ENCODE measurements at regions not wholly inside any gene's neighbourhood (a gene's known extent, or its start where the extent isn't known, plus 50 kb on each side); places are given as distances from the start of the nearest gene placed in this dataset.

DNA sequence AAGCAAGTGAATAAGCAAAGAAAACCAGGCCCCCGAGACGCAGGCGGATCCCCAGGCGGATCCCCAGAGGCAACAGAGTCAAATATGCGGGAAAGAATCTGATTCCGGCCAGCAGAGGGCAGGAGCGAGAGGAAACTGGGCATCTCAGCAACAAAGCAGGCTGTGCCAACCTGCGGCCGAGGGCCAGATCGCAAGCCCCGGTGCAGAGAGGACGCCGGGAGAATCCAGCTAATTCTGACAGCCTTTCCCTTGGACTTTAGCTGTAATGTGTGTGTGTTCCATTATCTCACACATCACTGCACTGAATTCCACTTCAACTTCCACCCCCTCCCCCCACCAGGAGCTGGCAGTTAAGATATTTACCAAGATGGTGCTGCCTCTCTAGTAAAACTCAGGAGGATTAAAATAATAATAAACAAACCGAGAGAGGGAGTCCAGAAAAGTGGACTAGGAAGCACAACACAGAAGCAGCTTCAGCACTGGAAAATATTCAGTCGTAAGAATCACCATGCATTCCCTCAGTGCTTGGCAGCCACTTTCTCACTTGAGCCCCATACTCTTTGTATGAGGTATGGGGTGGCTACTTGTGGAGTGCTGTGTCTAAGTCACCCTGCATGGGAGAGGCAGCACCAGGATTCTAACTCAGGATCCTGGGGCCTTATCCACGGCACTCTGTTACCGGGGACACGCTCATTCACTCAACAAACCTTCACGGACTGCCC lies 66.2 kb upstream of the SNX9 start:
- DNase-seq: peak; percentile 52

DNA sequence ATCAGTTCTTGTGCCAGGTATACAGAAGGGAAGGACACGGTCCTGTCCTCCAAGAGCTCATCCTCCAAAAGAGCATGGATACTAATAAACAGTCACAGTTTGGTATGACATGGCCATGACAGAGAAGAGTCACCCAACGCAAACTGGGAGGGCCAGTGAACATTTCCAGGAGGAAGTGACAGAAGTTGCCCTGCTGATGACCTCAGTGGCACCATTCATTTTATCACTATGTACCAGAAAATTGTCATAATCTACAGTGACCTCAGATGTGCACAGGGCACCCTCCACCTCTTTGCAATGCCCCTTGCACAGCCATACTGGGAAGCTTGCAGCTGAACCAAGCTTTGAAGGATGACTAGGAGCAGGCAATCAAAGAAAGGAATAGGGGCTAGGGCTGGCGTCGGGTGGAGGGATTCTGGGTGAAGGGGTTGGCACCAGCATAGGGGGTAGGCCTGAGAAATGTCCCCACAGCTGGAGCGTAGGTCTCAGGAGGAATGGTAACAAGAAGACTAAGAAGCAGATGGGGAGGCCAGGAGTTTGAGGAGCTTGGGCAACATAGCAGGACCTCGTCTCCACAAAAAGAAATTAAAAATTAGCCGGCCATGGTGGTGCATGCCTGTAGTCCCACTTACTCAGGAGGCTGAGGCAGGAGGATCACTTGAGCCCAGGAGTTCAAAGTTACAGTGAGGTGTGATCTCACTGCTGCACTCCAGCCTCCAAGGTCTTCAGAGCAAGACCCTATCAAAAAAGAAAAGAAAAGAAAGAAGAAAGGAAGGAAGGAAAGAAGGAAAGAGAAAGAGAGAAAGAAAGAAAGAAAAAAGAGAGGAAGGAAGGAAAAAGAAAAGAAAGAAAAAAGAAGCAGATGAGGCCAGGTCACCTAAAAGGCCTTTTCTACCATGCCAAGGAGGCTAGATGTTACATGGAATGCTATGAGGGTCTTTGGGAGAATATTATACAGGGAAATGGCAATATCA lies 65.3 kb upstream of the SNX9 start:
- DNase-seq: no peak

DNA sequence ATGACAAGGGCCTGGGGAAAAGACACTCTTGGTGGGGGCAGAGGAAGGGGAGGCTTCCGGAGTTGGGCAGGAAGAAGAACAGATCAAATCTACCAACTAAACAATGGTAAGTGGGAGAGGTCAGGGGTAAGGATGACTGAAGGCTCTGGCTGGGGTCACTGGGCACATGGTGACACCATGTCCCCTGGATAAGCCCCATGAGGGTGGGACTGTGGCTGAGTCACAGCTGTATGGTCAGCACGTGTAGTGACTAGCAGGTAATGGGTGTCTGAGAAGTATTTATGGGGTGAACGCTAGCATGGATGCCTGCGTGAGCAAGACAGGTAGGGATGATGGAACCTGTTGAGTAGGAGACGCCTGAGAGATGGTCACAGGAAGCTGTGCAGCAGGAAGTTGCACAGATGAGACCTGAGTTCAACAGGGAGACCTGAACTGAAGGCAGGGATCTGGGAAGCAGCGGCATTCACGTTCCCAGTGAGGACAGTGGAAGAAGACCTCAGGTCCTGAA lies 64.5 kb upstream of the SNX9 start:
- no peak for DNase-seq

DNA sequence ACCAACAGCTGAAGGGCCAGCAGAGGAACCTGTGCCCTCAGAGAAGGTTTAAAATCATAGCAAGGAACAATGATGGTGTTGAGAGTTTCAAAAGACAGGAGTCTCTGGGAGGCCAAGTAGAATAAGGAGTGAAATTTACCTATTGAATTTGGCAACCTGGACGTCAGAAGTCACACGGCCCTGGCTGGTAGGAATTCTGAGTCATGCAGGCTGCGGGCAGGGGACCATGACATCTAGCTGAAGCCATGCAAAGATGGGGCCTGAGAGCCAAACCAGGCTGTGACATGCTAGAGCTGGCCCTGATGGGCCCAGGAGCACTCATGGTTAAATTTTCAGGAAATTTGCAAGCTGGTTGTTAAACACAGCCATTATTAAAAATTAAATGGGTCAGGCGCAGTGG lies 64.0 kb upstream of the SNX9 start:
- DNase-seq: no peak

DNA sequence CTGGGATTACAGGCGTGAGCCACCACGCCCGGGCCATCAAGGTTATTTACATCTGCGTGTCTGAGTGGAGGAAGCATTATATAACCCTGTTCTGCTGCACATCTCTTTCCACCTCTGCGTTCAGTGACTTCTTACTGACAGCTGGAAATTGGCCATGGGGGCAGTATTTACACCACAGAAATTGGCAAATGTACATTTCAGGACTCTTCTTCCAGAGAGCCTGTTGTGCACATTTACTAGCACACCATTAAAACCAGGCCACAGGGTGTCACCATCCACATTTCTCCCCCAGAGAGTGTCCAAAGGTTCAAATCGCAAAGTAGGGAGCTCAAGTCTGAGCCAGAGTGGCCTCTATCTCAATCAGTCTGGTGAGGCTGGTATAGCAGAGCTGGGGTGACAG lies 62.9 kb upstream of the SNX9 start:
- DNase-seq: no peak

DNA sequence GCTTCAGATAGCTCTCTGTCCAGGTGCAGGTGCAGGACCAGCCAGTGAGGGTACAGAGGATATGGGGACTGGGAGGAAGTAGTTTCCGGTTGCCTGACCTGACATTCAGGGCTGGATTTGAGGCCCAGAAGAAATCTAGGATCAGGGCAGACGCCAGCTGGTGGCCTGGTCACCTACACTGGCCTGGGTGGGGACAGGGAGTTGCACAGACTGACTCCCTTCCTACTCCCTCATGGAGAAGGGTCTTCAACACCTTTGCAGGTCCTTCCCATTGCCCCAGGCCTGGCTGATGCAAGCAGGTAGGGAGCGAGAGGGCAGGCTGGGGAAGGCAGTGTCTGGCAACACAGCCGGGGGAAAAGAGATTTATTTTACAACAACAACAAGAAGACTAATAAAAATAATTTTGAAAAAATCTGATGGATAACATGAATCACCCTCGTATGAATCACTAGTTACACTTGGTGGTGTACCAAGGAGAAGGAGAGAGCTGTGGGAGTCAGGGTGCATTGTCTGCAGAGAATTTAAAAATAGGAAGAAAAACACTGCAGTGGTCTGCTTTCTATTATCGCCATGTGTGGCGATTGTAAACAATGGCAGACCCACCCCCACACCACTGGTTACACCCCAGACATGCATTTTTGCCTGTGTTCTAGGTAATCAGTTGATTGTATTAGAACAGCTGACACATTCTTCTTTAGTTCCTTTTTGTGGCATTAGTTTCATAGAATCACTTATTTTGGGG lies 62.3 kb upstream of the SNX9 start:
- no peak for DNase-seq

DNA sequence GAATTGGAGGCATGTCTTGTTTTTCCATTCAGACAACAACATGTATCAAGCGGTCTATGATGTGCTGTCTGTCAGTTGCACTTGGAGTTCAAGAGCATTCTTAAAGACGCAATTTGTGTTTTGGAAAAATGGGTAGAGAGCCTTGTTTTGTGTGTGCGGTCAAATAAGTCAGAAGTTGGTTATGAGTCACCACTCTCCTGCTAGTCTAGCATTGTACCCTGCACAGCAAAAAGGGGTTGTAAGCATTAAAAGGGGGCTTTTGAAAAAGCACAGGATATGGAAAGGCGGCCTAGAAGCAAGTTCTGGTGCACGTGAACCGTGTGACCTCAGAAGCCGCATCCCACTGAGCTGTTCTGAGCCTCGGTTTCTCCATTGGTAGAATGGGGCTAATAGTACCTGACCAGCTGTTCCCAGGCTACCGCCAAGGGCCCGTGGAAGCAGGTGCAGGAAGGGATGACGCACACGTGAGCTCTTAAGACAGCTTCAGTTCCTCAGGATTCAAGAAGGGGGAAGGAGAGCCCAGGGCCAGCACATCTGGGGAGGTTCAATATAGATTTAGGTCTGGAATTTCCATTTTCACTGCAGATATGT lies 61.6 kb upstream of the SNX9 start:
- peak; percentile 11 for DNase-seq

DNA sequence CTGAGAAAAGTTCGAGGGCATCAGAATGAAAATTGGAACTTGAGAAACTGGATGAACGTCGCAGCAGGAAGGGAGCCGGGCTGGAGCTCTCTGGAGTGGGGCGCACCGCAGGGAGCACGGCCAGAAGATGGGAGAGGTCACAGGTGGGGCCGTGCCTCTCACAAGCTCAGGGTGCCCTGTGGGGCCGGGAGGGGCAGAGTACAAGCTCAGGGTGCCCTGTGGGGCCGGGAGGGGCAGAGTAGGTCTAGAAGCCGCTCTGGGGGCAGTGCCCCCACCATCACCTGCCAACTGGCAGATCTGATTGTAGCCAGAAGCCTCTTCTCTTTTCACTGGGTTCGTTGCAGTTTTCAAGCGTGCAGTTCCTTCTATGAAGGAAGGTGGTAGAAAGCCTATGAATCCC lies 61.1 kb upstream of the SNX9 start:
- DNase-seq: no peak

DNA sequence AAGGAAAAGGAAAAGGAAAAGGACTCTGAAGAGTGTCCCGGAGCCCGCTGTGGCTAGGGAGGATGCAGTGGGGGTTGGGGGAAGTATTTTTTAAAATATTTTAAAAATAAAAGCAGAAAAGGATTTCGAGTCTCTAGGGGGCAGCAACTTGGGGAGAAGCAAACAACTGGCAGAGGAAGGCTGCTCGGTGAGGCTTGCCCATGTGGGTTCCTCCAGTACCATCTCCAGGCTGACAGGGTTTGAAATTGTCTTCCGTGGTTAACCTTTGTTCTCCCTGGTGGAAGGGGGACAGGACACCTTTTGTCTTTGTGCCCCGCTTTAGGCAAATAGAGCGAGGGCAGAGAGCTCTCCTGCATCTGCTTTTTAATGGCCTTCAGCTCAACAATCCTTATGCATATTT lies 60.4 kb upstream of the SNX9 start:
- DNase-seq: no peak

DNA sequence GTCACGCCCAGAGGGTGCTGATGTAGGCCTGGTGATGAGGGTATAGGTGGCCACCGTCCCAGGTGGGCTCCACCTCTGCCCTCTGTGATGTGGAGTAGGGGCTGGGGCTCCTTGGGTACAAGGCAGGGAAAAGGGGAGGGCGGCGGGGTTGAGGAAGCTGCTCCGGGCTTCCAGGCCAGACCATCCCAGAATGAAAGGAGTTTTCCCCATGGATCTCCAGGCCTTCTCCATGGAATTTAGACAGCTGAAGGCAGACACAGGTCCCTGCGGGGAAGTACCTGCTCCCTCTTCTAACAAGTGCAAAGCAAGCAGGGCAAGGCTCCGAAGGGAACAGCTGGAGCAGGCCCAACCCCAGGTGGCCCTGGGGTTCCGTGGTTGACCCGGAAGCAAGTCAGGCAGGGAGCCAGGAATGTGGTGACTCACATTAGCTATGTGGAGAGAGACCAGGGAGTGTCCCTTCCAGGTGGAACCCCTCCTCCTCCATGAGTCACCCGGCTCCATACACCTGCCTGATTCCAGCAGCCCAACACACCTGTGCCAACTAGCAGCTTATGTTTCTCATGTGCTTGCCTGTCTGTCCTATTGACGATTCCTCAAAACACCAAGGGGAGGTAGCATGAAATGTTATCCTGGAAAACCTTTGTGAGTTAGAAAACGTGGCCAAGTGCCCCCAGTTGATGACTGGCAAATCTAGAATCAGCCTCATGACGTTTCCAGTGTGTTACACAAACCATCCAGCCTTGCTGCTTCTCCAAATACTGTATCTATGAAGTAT lies 59.7 kb upstream of the SNX9 start:
- peak; percentile 55 for DNase-seq

DNA sequence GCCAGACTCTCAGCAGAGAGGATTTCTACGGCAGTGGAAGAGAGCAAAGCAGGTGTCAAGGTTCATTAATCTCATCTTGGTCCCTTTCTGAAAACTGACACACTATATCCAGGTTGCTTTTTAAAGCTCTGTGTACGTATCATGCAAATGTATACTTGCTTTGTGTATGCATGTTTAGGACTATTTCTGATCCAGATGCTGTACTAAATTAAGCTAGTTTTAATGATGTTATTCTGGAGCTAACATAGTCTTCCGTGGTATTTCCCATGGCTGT lies 59.2 kb upstream of the SNX9 start:
- DNase-seq: no peak

DNA sequence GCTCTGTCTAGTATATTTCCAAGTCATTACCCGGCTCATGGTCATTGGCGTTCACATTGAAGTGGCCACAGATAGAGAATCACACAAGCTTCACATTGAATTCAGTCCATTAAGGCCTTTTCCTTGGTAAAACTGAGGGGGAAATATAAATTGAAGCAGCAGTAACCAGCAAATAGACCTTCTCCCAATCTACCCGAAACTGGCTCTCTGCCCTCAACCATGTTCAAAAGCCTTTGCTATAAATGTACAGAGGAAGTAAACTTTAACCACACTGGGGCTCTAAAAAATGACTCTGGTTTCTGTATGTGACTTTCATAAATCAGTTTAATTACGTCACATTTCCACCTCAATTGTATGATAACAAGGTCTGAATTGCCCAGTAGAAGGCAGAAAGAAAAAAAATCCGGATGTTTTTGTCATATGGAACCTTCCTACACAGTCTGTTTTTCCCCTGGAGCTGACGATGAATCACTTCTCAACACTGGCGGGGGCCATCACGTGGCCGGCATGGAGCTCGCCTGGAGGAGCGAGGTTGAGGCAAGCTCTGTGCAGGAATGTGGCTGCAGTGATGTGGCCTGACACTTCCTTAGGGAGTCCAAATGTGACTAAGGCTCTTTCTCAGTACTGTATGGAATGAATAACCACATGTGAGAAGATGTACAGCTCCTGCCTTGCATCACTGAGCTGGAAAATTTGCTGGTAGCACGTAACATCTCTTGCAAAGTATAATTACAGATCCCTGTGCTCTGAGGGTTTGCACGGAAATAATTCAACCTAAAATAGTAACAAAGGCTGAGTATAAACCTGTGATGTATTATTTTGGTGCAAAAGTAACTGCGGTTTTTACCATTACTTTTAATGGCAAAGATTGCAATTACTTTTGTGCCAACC lies 58.6 kb upstream of the SNX9 start:
- peak; percentile 91 for DNase-seq

DNA sequence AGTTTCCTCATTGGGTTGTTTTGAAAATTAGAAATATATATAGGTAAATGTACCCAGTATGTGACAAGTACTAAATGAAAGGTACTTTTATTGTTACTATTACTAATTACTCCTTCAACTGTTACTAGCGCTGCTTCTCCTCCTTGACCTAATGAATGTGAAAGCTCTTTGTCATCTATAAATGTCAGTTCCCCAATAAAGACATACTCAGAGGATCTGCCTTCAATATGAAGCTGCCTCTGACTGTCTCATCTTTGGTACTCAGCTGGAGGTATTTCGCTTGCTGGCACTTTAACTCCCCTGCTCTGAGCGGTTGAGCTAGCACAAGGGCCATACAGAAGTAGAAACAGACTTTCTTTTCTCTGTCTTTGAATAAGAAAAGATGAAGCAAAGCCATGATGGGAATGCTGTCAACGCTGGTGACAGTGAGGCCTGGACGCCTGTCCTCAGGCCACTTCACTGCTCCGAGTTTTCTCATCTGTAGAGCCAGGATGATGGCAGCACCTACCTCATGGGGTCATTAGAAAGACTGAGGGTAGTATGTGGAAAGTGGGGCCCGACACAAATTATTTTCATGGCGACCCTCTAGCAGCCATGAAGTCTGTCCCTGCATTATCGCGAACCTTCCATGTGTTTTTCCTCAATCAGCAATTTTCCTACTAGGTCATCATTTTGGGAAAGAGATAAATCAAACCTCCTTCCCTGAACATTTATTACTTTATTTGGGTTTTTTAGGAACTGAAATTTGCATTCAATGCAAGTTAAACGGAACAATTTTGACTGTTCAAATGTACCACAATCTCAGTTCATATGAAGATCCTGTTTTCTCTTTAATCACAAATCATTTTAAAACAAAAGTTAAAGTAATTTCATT lies 55.9 kb upstream of the SNX9 start:
- no peak for DNase-seq

DNA sequence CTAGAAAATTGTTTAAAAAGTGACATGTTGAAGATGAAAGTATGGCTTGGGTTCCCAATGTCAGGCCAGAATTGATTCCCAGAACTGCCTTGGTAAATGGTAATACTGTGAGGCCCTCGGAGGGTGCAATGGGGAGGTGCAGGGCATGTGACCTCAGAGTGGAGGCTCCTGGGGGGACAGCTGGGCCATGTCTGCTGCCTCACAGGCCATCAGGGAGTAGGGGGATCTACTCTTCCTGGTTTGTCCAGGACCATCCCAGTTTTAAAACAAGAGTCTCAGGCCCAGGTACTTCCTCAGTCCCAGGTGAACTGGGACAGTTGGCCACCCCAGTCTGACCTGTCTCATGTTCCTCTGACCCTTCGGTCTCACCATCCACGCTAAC lies 55.3 kb upstream of the SNX9 start:
- DNase-seq: no peak

DNA sequence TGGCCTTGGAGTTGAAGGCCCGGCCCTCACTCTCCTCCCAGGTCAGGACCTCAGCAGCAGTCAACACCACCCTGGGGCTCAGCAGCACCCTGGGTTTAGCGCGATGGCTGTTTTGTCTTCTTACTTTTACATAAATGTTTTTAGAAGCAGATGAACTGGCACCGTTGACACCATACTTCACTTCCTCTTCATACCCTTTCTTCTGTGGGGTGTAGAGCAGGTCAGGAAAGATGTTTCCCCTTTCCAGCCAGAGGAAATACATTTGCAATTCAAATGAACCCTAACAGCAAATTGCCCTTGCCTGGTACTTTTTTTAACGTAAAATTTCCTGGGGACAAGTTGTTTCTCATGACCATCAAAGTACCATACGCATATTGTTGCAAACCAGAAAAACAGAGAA lies 54.7 kb upstream of the SNX9 start:
- DNase-seq: no peak

DNA sequence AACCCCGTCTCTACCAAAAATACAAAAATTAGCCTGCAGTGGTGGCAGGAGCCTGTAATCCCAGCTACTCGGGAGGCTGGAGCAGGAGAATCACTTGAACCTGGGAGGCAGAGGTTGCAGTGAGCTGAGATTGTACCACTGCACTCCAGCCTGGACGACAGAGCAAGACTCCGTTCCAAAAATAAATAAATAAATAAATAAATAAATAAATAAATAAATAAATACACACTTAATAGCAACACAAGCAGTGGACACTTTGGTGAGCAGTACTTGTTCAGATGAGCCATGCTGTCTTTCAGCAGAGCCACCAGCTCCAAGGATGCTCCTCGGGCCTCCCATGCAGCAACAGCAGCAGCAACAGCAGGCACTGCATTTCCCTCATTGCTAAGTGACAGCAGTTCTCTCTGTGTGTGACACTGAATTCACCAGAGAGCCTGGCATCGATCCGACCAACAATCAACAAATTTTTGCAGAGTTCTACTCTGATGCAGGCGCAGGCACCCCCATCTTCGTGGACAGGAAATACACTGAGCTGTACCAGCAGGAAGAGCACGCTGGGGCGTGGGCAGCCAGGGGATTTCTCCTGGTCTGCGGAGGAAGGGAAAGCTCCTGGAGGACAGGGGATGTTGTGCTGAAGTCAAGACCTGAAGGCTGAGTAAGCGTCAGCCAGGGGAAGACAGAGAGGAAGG lies 54.0 kb upstream of the SNX9 start:
- no peak for DNase-seq

DNA sequence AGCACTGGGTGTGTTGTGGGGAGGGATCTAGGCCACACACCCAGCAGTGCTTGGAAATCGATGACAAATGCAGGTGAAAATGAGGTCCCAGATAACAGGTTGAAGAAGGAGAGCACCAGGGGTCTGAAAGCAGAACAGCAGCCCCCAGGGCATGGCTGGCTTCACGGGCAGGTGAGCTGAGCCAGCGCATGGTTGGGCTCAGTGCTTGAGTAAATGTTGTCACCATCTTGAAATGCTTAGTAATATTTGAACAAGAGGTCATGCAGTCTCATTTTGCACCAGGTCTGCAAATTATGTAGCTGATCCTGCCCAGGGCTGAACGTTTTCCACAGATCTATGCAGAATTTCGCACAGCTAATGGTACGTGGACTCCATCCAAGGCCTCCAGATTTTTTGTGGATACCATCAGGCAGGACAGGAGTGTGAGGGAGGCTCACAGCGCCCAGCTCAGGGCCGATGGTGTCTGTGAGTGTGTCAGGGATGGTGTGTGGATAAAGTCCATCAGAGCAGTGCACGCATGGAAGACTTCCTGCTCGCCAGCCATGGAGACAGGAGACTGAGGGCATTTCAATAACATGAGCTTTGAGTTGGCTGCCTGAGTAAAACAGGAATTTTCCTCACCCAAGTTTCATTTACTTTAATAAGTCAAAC lies 53.1 kb upstream of the SNX9 start:
- no peak for DNase-seq

DNA sequence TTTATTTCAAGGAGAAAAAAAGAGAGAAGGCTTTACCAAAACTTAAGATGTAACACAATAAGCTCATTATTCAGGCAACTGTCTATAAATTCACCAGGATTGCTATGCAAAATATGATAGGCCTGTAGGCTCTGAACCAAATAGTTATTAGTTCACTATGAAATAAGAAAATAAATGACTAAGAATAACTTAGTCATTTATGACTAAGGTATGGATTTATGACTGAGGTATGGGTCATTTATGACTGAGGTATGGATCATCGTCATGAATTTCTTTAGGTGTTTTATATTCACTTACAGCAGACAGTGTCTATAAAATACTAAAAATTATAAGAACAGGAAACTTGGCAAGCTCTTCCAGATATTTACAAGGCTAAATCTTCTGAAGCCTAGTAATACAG lies 52.1 kb upstream of the SNX9 start:
- no peak for DNase-seq

DNA sequence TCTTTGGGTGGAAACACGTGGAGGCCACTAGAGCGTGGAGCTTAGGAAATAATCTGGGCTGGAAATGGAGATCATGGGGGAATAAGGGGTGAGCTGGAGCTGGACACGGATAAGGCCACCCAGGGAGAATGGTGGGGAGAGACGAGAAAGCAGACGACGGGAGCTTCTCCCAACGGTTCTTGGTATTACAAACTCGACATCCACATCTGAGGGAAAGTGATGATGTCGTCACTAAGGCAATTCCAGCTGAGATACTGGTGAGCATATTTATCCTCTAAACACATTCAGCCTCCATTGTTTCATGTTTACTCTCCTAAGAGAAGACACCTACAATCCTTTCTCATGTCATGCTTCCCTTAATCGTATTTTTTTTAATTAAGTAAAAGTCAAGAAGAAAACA lies 50.2 kb upstream of the SNX9 start:
- no peak for DNase-seq
